HG03066 (cell line): ENCODE measurements at regions not wholly inside any gene's neighbourhood (a gene's known extent, or its start where the extent isn't known, plus 50 kb on each side); places are given as distances from the start of the nearest gene placed in this dataset.
"Not testable (repeated sequence)": the region's sequence is repeated elsewhere in the genome, so short reads cannot be mapped to it uniquely, and the experiment has no call there.

Experiments used
- ATAC-seq: cut with Tn5 transposase; IDR thresholded peaks from one replicate; pipeline ENCODE4 v1.9.1; 2021; ENCODE audit warnings: low read depth; ENCODE audit not compliant: unreplicated experiment

- no peak for ATAC-seq
Measured at GRCh38 chr10:81708416-81708815, 166.6 kb upstream of the NRG3 start.

- no peak for ATAC-seq
Measured at GRCh38 chr10:81708929-81709328, 166.1 kb upstream of the NRG3 start.

GRCh38 chr10:81722399-81722798 lies 152.6 kb upstream of the NRG3 start:
- no peak for ATAC-seq

DNA sequence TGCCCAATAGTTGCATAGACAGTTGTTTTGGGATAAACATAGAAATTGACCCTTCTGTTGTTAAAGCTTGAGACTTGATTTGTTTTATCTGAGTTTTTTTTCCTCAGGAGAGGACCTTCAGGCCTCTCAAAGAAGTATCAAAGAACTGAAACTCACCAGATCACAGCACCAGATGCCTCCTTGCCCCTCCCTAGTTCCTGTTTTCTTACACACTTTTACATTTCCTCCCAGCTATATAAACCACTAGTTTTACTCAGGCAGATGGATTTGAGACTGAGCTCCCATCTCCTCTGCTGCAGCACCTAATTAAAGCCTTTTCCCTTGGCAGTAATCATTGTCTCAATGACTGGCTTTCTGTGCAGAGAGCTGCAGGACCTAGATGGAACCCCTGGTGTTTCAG lies 150.6 kb upstream of the NRG3 start:
- no peak for ATAC-seq

GRCh38 chr10:81725851-81726250 lies 149.1 kb upstream of the NRG3 start:
- no peak for ATAC-seq

- no peak for ATAC-seq
Measured at GRCh38 chr10:81728692-81729091, 146.3 kb upstream of the NRG3 start.

- no peak for ATAC-seq
Measured at GRCh38 chr10:81730891-81731290, 144.1 kb upstream of the NRG3 start.

- no peak for ATAC-seq
Measured at GRCh38 chr10:81733542-81733941, 141.5 kb upstream of the NRG3 start.

DNA sequence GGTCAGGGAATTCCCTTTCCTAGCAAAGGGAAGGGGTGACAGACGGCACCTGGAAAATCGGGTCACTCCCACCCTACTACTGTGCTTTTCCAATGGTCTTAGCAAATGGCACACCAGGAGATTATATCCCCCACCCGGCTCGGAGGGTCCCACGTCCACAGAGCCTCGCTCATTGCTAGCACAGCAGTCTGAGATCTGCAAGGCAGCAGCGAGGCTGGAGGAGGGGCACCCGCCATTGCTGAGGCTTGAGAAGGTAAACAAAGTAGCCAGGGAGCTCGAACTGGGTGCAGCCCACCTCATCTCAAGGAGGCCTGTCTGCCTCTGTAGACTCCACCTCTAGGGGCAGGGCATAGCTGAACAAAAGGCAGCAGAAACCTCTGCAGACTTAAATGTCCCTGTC lies 139.8 kb upstream of the NRG3 start:
- not testable (repeated sequence) for ATAC-seq

- ATAC-seq = no peak
Measured at GRCh38 chr10:81759111-81759510, 115.9 kb upstream of the NRG3 start.

DNA sequence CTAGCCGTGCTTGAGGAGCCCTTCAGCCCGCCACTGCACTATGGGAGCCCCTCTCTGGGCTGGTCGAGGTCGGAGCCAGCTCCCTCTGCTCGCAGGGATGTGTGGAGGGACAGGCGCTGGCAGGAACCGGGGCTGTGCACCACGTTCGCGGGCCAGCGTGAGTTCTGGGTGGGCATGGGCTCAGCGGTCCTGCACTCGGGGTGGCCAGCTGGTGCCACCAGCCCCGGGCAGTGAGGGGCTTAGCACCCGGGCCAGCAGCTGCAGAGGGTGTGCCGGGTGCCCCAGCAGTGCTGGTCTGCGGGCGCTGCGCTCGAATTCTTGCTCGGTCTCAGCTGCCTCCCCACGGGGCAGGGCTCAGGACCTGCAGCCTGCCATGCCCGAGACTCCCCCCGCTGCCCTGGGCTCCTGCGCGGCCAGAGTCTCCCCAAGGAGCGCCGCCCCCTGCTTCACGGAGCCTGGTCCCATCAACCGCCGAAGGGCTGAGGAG lies 90.8 kb upstream of the NRG3 start:
- no peak for ATAC-seq

DNA sequence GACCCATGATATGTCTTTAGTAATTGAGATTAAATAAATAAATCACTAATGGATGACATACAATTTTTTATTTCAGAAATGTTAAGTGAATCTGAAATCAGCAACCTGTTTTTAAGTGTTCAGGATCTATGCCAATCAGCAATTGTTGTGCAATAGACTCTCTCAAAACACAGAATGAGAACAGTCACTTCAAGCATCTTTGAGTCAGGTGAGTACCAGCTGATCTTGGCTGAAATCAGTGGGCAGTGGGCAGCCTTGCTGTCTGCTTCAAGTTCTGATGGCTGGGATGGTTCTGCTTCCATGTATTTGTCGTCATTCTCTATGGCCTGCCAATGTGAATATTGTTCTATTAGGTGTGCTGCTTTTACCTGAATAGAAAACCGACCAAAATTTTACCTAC lies 82.3 kb upstream of the NRG3 start:
- ATAC-seq = no peak

- no peak for ATAC-seq
Measured at GRCh38 chr10:81806842-81807241, 68.2 kb upstream of the NRG3 start.

DNA sequence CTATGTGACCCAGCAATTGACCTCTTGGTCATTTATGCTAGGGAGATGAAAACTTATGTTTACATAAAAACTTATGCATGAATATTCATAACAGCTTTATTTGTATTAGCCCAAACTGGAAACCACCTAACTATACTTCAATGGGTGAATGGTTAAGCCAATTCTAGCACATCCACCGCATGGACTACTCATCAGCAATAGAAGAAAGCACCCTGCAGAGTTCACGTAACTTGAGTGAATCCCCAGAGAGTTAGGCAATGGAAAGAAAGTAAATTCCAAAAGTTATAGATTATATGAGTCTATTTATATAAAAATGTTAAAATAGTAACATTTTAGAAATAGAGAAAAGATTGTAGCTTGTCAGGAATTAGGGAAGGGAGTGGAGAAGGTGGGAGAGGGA lies 60.2 kb upstream of the NRG3 start:
- no peak for ATAC-seq

DNA sequence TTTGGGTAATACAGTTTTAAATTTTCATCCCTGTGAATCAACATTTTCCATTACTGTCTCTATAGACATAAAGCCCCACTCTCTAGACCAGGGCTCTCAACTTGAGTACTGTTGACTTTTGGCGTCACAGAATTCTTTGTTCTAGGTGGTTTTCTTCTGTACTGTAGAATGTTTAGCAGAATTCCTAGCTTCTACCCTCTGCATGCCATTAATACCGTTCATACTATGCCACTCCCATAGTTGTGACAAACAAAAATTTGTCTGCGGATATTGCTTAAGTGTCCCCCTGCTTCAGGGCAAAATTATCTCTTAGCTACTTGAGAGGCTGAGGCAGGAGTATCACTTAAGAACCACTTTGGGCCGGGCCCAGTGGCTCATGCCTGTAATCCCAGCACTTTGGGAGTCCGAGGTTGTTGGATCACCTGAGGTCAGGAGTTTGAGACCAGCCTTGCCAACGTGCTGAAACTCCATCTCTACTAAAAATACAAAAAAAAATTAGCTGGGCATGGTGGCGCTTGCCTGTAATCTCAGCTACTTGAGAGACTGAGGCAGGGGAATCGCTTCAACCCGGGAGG lies 57.3 kb upstream of the NRG3 start:
- no peak for ATAC-seq

DNA sequence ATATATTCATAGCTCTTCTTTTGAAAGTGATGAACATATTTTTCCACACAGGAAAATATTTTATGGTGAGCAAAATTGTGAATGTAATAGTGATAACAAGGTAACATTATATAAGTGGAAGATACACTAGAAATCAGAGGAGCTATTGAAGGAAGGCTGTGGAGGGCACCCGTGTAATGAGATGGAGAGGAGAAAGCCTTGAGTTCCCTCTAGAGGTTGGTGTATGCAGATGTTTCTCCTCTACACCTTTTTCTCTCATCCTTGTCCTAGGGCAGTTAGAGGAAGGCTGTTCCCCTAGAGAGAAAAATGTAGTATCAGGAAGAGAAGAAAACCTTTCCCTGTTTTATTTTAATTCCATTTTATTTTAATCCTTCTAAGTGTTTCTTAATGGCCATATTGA lies 54.6 kb upstream of the NRG3 start:
- ATAC-seq = no peak
